ENCODE measurements at regions not wholly inside any gene's neighbourhood (a gene's known extent, or its start where the extent isn't known, plus 50 kb on each side); places are given as distances from the start of the nearest gene placed in this dataset.

- no peak overlapping the region for H3K4me2 ChIP-seq (ENCODE audit: low read length)
- no peaks in the 10 kb centered on the region for H3F3A ChIP-seq (ENCODE audit: insufficient read depth, low read length, poor library complexity, severe bottlenecking)
- no peaks in the 10 kb centered on the region for H3K9me3 ChIP-seq (ENCODE audit: low read length)
These were observed 196.6 kb upstream of the KIAA1217 start for GRCh38 chr10:24012249-24012803.

DNA sequence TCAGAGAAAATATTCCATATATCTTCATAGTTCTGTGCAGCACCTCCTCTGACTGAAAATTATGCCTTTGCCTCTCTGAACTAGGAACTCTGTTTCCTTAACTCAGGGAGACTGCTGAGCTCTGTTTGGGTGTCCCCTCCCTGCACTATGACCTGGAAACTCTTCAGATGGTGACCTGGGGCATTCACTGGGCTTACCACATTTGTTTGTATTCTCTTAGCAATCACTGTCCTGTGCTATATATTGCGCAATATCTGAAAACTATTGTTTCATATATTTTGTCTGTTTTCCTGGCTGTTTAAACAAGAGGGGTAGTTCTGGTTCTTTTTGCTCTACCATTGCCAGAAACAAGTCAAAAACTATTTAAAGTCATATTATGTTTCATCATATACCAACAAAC, 181.8 kb upstream of the KIAA1217 start:
- Histone ChIP-seq H3K27me3 (ENCODE audit: insufficient read depth, low read depth, low read length) (no peaks in the 10 kb centered on the region), H3K27ac (ENCODE audit: low read length) (no peak overlapping the region), H3K36me3 (ENCODE audit: insufficient read depth, low read length) (no peaks in the 10 kb centered on the region), H3K9ac (ENCODE audit: low read length) (no peak overlapping the region), H3K4me3 (ENCODE audit: low read length) (no peak overlapping the region), H3K79me2 (replicated peaks; ENCODE audit: insufficient read depth, low read length) (no peaks in the 10 kb centered on the region), H4K20me1 (ENCODE audit: insufficient read depth) (no peaks in the 10 kb centered on the region), H3K9me2 (ENCODE audit: insufficient read depth, low read length) (no peaks in the 10 kb centered on the region), H3K4me2 (ENCODE audit: low read length) (no peak overlapping the region), H2AFZ (ENCODE audit: low read depth, low read length) (no peak overlapping the region), H3F3A (ENCODE audit: insufficient read depth, low read length, poor library complexity, severe bottlenecking) (no peaks in the 10 kb centered on the region), H3K9me3 (ENCODE audit: low read length) (no peaks in the 10 kb centered on the region)
- TF ChIP-seq MXI1 (conservative IDR thresholded peaks at IDR 0.05; ENCODE audit: poor library complexity, severe bottlenecking) (no peak), EZH2 (IDR thresholded peaks at IDR 0.05; ENCODE audit: borderline replicate concordance, insufficient read depth, low read length, poor library complexity, severe bottlenecking) (no peak), EP300 (conservative IDR thresholded peaks at IDR 0.05; ENCODE audit: poor library complexity, severe bottlenecking) (no peak), REST (IDR thresholded peaks at IDR 0.05; ENCODE audit: borderline replicate concordance) (no peak), POLR2AphosphoS5 (IDR thresholded peaks at IDR 0.05) (no peak), RAD21 (conservative IDR thresholded peaks at IDR 0.05) (no peak), TAF1 (IDR thresholded peaks at IDR 0.05; ENCODE audit: low read depth) (no peak)
- TF ChIP-seq, protein P1, sequence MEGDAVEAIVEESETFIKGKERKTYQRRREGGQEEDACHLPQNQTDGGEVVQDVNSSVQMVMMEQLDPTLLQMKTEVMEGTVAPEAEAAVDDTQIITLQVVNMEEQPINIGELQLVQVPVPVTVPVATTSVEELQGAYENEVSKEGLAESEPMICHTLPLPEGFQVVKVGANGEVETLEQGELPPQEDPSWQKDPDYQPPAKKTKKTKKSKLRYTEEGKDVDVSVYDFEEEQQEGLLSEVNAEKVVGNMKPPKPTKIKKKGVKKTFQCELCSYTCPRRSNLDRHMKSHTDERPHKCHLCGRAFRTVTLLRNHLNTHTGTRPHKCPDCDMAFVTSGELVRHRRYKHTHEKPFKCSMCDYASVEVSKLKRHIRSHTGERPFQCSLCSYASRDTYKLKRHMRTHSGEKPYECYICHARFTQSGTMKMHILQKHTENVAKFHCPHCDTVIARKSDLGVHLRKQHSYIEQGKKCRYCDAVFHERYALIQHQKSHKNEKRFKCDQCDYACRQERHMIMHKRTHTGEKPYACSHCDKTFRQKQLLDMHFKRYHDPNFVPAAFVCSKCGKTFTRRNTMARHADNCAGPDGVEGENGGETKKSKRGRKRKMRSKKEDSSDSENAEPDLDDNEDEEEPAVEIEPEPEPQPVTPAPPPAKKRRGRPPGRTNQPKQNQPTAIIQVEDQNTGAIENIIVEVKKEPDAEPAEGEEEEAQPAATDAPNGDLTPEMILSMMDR (IDR thresholded peaks at IDR 0.05; ENCODE audit: poor library complexity, severe bottlenecking) = no peak

More at GRCh38 chr10:24012249-24012803, 196.6 kb upstream of the KIAA1217 start:
- TF ChIP-seq, protein P1 (IDR thresholded peaks at IDR 0.05; ENCODE audit: poor library complexity, severe bottlenecking) = no peak
- TF ChIP-seq POLR2AphosphoS5 (IDR thresholded peaks at IDR 0.05) (no peak), SMC3 (conservative IDR thresholded peaks at IDR 0.05; ENCODE audit: poor library complexity) (no peak), RAD21 (conservative IDR thresholded peaks at IDR 0.05) (no peak), TAF1 (IDR thresholded peaks at IDR 0.05; ENCODE audit: low read depth) (no peak), EP300 (conservative IDR thresholded peaks at IDR 0.05; ENCODE audit: poor library complexity, severe bottlenecking) (no peak), REST (IDR thresholded peaks at IDR 0.05; ENCODE audit: borderline replicate concordance) (no peak), EZH2 (IDR thresholded peaks at IDR 0.05; ENCODE audit: borderline replicate concordance, insufficient read depth, low read length, poor library complexity, severe bottlenecking) (no peak), MXI1 (conservative IDR thresholded peaks at IDR 0.05; ENCODE audit: poor library complexity, severe bottlenecking) (no peak)
- H3K4me3 ChIP-seq (ENCODE audit: low read length) = no peak overlapping the region
- no peaks in the 10 kb centered on the region for H3K79me2 ChIP-seq (replicated peaks; ENCODE audit: insufficient read depth, low read length)
- H3K36me3 ChIP-seq (ENCODE audit: insufficient read depth, low read length) = no peaks in the 10 kb centered on the region
- no peak overlapping the region for H3K9ac ChIP-seq (ENCODE audit: low read length)
- no peaks in the 10 kb centered on the region for H4K20me1 ChIP-seq (ENCODE audit: insufficient read depth)
- no peaks in the 10 kb centered on the region for H3K9me2 ChIP-seq (ENCODE audit: insufficient read depth, low read length)
- H3K27ac ChIP-seq (ENCODE audit: low read length) = no peak overlapping the region
- no peak overlapping the region for H2AFZ ChIP-seq (ENCODE audit: low read depth, low read length)
- no peaks in the 10 kb centered on the region for H3K27me3 ChIP-seq (ENCODE audit: insufficient read depth, low read depth, low read length)

Measured in neural cell (in vitro differentiated cells).